ENCODE measurements at regions not wholly inside any gene's neighbourhood (a gene's known extent, or its start where the extent isn't known, plus 50 kb on each side); places are given as distances from the start of the nearest gene placed in this dataset.
"Not testable (repeated sequence)": the region's sequence is repeated elsewhere in the genome, so short reads cannot be mapped to it uniquely, and the experiment has no call there.

DNA sequence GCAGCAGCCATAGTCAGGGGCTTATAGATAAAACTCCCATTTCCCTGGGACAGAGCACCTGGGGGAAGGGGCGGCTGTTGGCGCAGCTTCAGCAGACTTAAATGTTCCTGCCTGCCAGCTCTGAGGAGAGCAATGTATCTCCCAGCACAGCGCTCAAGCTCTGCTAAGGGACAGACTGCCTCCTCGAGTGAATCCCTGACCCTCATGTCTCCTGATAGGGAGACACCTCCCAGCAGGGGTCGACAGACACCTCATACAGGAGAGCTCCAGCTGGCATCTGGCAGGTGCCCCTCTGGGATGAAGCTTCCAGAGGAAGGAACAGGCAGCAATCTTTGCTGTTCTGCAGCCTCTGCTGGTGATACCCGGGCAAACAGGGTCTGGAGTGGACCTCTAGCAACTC lies 189.3 kb upstream of the EGLN3 start:
- DNase-seq (ENCODE audit: low read depth in 3 of 3, low spot score in 2 of 3) = not testable (repeated sequence)

DNA sequence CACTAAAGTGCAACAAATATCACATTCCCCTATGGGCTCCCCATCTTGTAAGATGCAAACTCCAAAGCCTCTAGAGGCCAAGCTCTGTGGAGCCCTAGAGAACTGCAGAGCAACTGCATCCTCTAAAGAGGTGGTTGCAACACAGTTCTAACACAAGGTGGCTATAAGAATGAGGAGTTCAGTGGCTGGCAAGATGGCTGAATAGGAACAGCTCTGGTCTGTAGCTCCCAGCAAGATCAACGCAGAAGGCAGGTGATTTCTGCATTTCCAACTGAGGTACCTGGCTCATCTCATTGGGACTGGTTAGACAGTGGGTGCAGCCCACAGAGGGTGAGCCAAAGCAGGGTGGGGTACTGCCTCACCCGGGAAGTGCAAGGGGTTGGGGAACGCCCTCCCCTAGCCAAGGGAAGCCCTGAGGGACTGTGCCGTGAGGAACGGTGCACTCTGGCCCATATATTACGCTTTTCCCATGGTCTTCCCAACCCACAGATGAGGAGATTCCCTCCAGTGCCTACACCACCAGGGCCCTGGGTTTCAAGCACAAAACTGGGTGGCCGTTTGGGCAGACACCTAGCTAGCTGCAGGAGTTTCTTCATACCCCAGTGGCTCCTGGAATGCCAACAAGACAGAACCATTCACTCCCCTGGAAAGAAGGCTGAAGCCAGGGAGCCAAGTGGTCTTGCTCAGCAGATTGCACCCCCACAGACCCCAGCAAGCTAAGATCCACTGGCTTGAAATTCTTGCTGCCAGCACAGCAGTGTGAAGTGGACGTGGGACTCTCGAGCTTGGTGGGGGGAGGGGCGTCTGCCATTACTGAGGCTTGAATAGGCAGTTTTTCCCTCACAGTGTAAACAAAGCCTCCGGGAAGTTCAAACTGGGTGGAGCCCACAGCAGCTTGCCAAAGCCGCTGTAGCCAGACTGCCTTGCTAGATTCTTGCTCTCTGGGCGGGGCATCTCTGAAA lies 188.6 kb upstream of the EGLN3 start:
- peak in 2 of 3 donors; percentile 15 for DNase-seq (ENCODE audit: low read depth in 3 of 3, low spot score in 2 of 3)

DNA sequence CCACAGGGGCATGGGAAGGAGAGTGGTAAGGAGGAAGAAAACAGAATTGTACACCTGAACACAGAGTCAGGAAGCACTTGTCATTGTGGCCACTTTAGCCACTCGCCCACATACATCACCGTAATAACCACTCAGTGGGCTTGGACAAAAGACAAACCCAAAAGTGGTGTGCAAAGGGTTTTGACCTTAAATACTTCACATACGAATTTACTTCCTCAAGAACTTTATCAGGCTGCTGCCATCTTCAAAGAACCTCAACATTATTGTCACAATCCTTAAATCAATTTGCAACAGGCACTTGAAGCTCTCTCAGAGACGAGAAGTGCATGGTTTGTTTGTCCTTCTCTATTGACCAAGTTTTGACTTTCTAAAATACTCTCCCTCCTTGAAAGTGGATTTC lies 187.3 kb upstream of the EGLN3 start:
- no peak for DNase-seq (ENCODE audit: low read depth in 3 of 3, low spot score in 2 of 3)

DNA sequence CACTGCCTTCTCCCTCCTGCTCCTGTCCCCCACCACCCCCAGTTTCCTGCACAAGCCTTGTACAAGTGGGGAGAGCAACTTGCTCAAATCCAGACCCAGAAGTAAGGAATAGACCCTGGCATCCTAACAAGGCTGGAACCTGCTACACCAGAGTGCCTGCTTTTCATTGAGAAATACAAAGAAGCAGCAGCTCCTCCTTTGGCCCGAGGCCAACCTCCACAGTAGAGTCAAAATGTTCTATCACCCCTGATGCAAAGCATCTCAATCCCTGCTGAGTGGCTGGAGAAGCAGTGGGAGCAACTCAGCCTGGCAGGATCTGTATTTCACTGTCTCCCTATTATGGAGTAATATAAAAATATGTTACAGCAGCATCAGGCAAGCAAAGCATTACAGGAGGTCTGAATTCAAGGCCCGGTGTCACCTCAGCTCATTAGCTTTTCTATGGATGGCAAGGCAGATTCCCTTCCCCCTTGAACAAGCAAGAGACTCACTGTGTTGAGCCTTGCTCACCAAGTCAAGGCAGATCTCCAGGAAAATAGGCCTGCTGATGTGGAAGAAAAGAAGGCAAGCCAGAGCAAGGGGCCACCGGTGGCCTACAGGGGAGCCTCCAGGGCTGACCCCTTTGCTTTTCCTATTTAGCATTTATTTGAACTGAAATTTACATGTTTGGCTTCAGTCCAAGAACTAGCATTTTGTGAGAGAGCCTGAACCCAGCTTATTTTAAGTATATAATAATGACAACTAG lies 186.3 kb upstream of the EGLN3 start:
- DNase-seq (ENCODE audit: low read depth in 3 of 3, low spot score in 2 of 3) = no peak

DNA sequence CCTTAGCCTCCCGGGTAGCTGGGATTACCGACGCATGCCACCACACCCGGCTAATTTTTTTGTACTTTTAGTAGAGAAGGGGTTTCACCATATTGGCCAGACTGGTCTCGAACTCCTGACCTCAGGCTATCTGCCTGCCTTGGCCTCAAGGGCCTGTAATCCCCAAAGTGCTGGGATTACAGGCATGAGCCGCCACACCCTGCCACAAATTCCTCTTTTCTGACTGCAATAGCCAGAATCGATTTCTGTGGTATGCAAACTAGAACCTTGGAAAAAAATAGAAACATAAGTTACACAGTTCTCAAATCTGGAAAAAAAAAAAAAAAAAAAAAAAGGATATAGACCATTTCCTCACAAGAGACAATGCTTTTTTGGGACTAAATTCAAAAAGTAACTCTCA lies 184.6 kb upstream of the EGLN3 start:
- DNase-seq (ENCODE audit: low read depth in 3 of 3, low spot score in 2 of 3) = no peak

DNA sequence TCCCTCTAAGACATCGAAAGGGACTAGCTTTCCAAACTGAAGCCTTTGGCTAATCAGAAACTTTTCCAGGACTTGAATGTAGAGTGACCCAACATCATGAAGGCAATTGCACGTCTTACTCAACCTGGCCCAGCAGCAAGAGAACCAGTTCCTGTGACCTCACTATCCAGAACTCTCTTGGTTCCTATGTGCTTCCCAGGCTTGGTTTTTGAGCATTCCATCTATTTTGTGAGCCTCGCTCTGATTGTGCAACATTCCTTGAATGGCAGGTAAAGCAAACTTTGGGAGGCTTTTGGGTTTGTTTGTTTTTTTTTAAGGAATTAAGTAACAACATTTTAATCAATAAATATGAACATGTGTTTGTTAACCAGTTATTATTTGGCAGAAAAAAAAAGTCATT lies 183.6 kb upstream of the EGLN3 start:
- DNase-seq (ENCODE audit: low read depth in 3 of 3, low spot score in 2 of 3) = no peak

DNA sequence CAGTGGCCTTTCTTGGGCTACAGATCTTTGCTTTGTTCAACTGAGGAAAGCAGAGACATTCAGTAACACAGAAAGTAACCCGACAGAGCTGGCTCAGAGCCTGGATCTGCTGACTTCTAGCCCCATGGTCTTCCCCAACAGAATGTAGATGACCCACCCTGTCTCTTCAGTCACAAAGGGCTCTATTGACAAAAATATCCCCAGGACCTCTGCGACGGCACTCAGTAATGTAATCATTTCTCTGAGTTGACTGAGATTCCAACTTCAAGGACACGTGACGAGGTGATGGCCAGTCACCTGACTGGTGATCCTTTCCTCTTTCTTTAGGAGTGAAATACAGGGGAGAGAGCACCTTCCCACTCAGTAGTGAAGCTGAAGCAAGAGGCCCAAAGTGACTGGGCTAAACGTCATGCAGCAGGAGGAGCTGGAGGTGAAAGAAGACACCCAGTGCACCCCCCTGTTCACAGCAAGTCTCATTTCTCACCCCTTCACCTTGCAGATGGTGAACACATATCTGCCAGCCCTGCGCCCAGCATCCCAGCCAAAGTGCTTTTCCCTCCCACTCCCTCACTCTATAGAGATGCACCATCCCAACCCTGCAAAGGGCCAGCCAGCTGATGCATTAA lies 179.2 kb upstream of the EGLN3 start:
- no peak for DNase-seq (ENCODE audit: low read depth in 3 of 3, low spot score in 2 of 3)

DNA sequence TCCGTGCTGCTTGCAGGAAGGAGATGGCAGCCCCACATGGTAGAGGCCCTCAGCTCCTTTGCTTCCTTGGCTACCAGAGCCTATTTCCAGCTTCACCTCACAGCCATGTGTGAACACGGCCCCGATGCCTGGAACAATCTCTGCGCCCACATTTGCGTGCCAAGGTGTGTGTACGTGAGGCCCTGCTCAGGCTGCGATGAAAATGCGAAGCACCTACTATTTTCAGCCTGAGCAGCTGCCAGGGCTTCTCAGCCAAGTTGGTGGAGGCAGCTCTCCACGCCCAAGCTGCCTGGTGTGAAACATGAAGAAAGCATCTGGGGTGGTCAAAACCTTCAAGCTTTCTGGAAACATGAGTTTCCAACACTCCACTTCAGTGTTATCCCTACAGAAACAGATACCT lies 177.8 kb upstream of the EGLN3 start:
- no peak for DNase-seq (ENCODE audit: low read depth in 3 of 3, low spot score in 2 of 3)

DNA sequence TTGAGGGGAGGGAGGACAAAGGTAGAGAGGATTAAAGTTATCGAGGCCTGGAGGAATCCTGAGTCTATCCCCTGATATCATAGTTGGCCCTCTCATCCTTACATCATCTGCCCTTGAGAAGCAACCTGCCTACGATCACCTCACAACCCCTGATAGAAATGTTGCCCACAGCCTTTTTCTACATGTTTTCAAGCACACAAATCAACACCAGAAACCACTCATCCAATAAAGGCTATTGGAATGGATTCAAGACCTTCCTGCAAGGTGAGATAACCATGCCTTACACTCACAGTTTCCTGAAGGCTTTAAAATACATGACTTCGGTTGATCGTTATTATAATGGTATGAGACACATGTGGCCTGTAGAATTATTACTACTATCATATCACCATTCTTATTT lies 175.7 kb upstream of the EGLN3 start:
- DNase-seq (ENCODE audit: low read depth in 3 of 3, low spot score in 2 of 3) = no peak

DNA sequence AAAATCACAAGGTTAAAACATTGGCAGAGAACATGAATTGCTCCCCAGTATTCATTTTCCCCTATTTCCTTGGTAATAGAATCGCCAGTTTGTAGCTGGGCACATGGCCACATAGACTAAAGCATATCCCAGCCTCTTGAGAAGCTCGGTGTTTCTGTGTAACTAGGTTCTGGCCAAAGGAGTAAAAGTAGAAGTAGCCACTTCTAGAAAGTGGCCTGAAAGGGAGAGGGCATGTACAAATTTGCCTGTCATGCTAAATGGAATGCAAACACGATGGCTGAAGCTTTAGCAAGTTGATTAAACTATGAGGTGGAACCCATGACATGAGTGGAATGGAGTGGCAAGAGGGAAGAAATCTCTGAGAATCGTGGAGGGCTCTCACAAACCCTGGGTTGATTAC lies 173.7 kb upstream of the EGLN3 start:
- DNase-seq (ENCODE audit: low read depth in 3 of 3, low spot score in 2 of 3) = no peak

DNA sequence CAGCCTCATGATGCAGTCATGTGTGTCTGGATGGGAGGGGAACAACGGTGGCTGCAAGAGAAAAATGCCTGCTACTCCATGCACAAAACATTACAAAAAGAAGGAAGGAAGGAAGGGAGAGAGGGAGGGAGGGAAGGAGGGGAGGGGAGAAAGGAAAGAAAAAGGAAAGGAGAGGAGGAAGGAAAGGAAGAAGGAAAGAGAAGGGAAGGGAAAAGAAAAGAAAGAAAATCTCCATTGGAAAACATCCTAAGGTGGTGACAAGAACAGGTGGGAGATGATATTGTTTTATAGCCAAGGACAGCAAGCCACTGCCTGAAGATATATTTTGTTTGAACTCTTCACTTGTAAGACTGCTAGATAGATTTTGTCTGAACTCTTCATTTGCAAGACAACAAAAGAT lies 171.8 kb upstream of the EGLN3 start:
- DNase-seq (ENCODE audit: low read depth in 3 of 3, low spot score in 2 of 3) = no peak

DNA sequence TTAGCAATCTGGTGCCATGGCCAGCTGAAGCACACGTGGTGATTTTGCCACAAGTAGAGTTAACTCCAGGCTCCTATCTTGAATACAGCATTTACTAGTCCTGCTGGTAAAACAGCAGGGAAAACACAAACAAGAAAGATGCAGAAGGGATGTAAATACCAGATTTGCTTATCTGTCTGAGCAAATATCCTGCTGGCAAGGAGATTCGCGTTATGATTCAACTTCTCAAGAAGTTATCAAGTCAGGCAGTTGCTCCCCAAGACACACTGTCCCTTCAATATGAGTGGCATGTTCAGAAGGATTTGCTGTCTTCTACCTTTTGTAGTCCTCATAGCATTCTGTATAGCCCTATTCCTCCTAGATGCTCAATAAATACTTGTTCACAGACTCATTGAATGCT lies 171.2 kb upstream of the EGLN3 start:
- DNase-seq (ENCODE audit: low read depth in 3 of 3, low spot score in 2 of 3) = no peak

DNA sequence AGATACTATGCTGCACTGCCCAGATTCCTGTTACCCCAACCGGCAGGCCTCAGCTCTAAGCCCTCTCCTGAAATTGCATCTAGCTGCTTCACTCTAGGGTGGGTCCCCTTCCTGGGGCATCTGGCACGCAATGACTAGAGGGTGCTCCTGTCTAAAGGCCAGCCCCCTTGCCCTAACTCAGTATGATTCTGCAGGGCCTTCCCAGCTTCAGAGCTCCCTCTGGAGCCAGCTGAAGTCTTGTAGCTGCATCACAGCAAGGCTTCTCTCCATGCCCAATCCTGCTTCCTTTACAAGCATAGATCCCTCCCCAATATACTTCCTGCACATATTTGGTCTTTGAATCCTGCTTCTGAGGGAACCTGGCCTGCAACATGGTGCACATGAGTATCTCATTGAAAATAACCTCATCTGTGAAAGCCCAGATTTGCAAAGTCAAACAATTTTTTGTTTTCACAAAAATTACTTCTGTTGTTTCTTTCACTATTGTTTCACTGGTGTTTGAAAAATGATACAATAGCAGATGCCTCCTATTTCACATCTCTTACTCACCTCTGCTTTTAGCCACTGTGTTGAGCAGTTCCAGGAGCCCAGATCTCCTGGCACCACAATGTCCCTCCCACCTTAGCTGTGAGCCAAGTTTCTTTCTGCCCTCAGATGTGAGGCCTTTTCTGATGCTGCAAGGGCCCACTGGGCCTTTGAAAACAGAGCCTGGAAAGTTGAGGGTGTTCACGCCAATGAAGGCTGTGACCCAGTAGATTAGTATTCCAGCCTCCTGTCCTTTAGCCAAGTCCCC lies 169.5 kb upstream of the EGLN3 start:
- no peak for DNase-seq (ENCODE audit: low read depth in 3 of 3, low spot score in 2 of 3)

DNA sequence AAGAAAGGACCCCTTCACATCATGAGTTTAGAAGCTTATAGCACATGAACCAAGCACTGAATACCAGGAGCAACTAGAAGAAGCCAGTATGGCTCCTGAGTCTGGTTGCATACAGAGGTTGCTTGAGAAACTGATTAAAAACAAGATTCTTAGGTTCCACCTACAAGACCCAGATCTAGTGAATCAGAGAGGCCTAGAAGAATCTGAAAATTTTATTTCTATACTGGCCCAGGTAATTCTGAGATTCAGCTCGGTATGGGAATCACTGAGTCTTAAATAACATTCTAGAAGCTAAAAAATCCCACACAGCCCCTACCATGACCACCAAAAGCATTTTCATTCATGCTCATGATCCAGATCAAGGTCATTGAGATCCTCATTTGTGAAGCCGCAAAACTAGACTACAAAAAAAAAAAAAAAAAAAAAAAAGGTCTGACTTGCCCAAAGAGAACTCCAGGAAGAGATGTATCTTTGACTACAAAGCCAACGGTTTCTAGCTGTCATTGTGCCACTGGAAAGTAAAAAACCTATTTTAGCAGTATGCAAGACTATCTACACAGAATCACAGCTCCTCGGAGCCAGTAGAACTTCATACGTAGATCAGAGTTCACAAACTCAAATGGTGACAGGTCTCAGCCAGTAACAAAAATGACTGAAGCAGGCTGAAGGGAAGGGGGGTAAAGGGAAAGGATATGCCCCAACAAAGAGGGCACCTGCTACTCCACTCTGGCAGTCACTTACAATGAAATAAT lies 168.4 kb upstream of the EGLN3 start:
- DNase-seq (ENCODE audit: low read depth in 3 of 3, low spot score in 2 of 3) = no peak

DNA sequence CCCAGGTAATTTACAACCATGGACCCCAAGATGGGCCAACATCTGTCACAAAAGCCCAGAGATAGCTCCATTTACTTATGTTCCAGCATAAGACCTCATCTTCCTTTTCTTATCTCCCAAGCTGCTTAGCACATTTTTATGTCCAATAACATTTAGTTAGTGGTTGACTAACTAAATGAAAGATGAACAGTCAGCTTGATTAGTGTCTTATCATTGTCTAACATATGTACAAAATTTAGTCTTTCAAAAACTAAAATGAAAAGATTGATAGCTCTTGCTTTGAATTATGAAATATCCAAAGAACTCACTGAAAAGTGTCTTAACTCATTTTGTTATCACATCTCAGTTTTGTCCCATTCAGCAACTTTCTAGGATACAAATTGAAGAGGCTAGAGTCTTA lies 163.1 kb upstream of the EGLN3 start:
- no peak for DNase-seq (ENCODE audit: low read depth in 3 of 3, low spot score in 2 of 3)

DNA sequence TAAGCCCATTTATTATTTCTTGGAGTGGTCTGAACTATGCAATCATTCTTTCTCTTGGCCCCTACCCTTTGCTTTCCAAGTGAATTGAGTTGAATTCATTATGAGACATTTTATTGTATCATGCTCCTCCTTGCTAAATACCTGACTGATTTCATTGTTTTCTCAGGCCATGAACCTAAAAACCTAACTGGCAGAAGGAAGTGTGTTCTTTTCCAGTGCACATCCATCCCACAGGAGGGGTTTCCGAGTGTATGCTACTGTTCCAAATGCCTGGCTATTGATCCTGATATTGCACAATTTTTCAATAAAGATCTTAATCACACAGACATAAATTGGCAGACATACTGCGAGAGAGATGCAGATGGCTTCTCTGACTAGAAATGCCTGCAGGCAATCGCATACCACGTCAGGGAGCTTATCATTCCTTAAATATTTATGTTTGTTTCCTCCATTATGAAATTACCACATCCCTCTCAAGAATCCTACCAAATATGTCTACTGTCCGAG lies 162.2 kb upstream of the EGLN3 start:
- no peak for DNase-seq (ENCODE audit: low read depth in 3 of 3, low spot score in 2 of 3)

DNA sequence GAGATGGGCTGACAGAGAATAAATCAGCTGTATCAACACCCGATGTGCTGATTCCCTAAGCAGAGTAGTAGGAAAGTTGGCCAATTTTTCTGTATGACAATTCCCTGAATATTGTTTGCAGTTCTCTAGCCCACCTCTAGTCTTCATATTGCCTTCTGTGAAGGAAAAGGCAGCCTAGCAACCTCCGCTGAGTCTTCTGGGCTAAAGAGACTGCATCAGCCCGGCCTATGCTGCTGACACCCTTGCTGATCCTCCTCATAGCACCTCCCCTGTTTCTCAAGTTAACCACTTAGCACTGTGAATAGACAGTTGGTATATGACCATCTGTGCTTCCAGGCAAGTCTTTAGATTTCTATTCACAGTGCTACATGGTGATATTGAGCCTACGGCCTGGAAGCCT lies 161.1 kb upstream of the EGLN3 start:
- no peak for DNase-seq (ENCODE audit: low read depth in 3 of 3, low spot score in 2 of 3)

DNA sequence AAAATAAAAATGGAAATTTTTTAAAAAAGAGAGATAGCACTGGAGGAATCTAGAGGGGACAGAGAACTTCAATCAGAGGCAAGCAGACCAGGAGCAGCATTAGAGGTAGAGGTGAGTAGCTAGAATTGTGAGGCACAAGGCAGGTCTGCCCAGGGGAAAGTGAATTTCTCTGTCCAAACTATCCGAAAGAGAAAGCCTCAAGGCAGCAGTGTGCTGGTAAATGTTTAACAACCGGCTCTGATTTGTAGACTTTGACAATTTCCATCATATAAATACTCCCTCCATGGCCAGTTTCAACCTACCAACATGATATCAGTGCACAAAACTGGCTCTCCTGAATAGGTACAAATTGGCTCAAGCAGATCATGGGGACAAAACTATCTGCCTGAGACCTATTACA lies 160.6 kb upstream of the EGLN3 start:
- DNase-seq (ENCODE audit: low read depth in 3 of 3, low spot score in 2 of 3) = no peak

DNA sequence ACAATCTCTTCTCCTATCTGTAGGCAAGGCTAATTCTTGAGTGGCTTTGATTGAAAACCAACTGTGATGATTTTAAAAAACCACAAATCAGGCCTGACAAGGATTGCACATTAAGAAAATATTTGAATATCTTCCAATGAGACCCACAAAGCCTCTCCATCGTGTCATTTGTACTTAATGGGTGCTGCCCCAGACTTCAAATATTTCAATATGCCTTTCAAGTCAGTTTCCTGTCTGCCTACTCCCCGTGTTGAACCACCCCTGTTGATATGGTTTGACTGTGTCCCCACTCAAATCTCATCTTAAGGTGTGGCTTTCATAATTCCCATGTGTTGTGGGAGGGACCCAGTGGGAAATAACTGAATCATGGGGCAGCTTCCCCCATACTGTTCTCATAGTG lies 159.7 kb upstream of the EGLN3 start:
- DNase-seq (ENCODE audit: low read depth in 3 of 3, low spot score in 2 of 3) = no peak

DNA sequence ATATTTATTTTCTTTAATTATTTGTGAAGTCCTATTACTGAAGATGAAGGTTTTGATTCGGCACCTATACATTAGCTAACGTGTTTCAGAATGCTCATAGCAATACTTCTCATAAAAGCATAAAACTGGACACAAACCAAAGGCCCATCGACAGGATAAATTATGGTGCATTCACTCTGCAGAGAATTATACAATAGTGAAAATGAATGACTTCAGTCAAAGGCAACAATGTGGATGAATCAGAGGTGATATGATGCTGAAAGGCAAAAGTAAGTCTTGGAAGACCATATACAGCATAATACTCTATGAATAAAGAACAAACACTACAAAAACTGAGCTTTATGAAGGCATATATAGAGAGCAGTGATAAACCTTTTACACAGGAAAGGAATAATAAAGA lies 156.6 kb upstream of the EGLN3 start:
- DNase-seq (ENCODE audit: low read depth in 3 of 3, low spot score in 2 of 3) = no peak
